AG08396 (cell line): ENCODE measurements at regions not wholly inside any gene's neighbourhood (a gene's known extent, or its start where the extent isn't known, plus 50 kb on each side); places are given as distances from the start of the nearest gene placed in this dataset.

Source experiments
- DNase-seq: peaks from one replicate; pipeline ENCODE4 v3.0.0; 2012; ENCODE audit warnings: low spot score, mixed read lengths

DNA sequence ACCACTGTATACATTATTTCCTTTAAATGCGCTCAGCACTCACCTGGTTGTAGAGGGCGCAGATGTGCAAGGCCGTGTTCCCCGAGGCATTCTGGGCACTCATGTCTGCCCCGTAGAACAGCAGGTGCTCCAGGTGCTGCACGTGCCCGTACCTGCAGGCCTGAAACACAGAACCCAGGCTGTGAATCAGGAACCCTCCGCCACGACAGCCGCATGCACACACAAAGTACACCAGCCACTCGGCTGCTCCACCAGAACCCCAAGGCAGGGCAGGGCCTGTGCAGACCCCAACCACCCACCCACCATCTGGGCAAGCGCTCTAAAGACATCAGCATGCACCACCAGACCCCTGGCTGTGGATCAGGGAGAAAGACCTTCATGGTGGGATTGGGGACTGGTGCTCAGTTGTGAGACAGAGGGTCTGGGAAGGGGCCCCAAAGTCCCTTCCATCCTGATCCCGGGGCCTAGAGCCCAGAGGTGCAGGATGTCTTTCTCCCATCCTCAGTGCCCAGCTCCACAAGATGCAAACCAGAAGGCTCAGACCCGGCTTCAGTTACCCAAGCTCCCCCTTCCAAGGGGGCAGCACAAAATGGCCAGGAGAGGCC is 177.2 kb downstream of the SHANK2 start:
- DNase-seq: no peak

DNA sequence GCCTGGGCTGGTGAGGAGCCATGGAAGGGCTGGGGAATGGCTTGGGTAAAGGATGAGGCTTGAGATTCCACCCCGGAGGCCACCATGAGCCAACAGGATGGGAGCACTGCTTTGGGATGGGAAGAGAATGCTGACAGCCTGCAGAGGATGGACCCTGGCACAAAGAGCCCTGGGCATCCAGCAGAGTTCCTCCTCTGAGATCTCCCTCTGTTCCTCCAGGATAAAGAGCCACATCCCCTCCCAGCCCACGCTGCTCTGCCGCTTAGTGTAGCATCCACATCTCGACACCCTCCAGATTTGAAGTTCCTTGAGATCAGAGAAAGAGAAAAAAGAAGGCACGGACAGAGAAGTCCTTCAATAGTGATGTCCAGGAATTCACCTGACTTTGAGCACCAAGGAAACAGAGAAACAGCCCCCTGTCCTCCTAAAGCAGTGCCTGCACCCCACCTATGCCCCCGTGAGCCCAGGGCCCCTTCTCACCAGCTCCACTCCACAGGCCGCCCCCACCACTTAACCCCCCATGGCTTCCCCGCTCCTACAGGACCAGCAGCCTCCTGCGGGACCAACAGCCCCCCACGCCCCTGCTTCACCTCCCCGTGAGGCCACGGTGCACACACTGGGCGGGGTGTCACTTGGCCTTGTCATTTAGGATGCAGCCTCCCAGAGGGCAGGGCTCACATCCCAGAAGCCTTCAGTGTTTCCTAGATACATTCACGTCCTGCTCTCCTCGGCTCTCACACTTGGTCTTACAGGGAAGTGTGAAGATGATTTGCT is 180.5 kb downstream of the SHANK2 start:
- DNase-seq: no peak

- no peak for DNase-seq
Measured at GRCh38 chr11:71070490-71071453, 181.6 kb downstream of the SHANK2 start.

- DNase-seq: no peak
Measured at GRCh38 chr11:71068963-71069362, 183.4 kb downstream of the SHANK2 start.

- DNase-seq: no peak
Measured at GRCh38 chr11:71067753-71068152, 184.6 kb downstream of the SHANK2 start.

- no peak for DNase-seq
Measured at GRCh38 chr11:71066311-71066710, 186.1 kb downstream of the SHANK2 start.

- no peak for DNase-seq
Measured at GRCh38 chr11:71065841-71066240, 186.5 kb downstream of the SHANK2 start.

GRCh38 chr11:71064702-71065515 is 187.5 kb downstream of the SHANK2 start:
- DNase-seq: no peak

DNA sequence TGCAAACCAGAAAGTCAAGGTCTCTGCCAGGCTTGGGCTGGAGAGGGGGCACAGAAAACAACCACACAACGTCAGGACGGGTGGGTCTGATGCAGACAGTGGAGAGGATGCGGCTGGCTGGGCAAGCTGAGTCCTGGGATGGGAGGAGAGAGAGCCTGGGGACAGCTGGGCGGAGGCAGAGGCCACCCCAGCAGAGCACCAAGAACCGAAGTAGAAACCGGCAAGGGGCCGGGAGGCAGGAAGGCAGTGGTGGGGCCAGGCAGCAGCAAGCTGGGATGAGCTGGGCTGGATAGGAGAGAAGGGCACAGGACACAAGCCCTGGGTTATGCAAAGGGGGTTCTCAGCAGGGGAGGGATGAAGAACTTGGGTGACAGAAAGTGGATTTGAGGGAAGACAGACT is 188.2 kb downstream of the SHANK2 start:
- no peak for DNase-seq

- no peak for DNase-seq
Measured at GRCh38 chr11:71063129-71063528, 189.2 kb downstream of the SHANK2 start.

DNA sequence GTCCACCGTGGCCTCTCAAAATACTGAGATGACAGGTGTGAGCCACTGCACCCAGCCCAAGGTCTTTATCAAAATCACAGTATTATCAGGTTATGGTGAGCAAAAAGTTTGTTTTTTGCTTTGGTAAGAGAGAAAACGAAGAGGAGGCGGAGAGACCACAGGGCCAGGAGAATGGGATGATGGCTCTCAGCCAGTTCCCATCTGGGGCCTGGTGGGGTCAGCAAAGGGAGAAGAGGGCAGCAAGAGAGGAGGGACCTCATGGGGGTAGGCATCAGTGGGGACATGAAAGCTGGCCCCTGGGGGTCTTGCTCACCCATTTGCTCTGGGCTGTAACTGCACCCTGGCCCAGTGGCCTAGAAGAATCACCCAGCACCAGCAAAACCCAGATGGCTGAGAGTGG is 190.2 kb downstream of the SHANK2 start:
- no peak for DNase-seq

DNA sequence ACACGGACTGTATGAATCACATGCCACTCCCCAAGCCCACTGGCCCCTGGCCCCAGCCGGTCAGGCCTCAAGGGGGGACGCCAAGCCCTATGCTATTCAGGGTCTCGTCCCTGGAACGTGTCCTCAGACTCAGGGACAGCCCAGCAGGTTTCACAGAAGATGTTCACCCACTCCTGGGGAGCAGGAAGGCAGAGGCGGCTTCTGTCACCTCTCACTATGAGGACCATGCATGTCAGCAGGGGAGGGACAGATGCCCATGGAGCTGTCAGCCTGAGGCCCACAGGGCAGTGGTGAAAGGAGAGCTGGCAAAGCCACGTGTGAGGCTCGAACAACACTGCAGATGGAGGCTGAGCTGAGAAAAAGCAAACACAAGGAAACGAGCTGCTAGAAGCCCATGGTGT is 192.0 kb downstream of the SHANK2 start:
- no peak for DNase-seq

DNA sequence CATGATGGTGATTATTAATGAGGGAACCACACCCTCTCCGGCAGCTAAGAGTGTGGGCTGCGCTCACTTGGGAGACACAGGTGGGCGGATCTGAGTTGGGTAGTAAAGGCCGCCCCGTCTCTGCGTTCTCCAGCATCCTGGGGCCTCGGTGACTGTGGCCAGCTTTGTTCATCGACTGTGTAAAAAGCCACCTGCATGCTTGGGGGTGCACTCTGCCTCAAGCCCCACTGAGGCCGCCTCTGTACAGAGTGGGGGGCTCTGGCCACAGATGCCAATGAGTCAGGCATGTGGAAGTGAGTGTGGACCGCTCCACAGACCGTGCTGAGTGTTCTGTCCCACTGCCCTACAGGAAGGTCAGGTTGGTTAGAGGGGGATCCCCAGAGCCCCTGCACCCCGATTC is 192.7 kb downstream of the SHANK2 start:
- DNase-seq: no peak

- no peak for DNase-seq
Measured at GRCh38 chr11:71055925-71056324, 196.5 kb downstream of the SHANK2 start.
